Nephron progenitor cell (in vitro differentiated cells): ENCODE measurements at regions not wholly inside any gene's neighbourhood (a gene's known extent, or its start where the extent isn't known, plus 50 kb on each side); places are given as distances from the start of the nearest gene placed in this dataset.
A peak's percentile ranks its signal among the peaks of the same experiment; 100 is the strongest.

ENCODE experiments used
- DNase-seq: peaks from one replicate; pipeline ENCODE4 v3.0.0; 2021
- H3K27ac Mint-ChIP-seq: 2 replicates; pipeline ENCODE4 v1.8.0; 2021; ENCODE audit warnings: mild to moderate bottlenecking, moderate library complexity, mixed read lengths
- H3K27me3 Mint-ChIP-seq: 2 replicates; pipeline ENCODE4 v1.8.0; 2021; ENCODE audit warnings: mild to moderate bottlenecking, low read depth, mixed read lengths; ENCODE audit not compliant: poor library complexity
- H3K36me3 Mint-ChIP-seq: 2 replicates; pipeline ENCODE4 v1.8.0; 2021; ENCODE audit warnings: low read depth, mixed read lengths
- H3K4me1 Mint-ChIP-seq: 2 replicates; pipeline ENCODE4 v1.8.0; 2021; ENCODE audit warnings: mixed read lengths
- H3K4me3 Mint-ChIP-seq: 2 replicates; pipeline ENCODE4 v1.8.0; 2021; ENCODE audit warnings: mild to moderate bottlenecking, moderate library complexity, mixed read lengths
- H3K9me3 Mint-ChIP-seq: 2 replicates; pipeline ENCODE4 v1.8.0; 2021; ENCODE audit warnings: mild to moderate bottlenecking, moderate library complexity, mixed read lengths
- CTCF ChIP-seq: fragments of 200-600 bp; sonication (generic); IDR thresholded peaks from 2 replicates; pipeline ENCODE4 v1.5.0; 2021; ENCODE audit warnings: antibody characterized with exemption

GRCh38 chr2:66324356-66324755, 110.6 kb upstream of the MEIS1 start:
- peak overlapping the region; percentile 4 for H3K4me3 Mint-ChIP-seq
- H3K4me1 Mint-ChIP-seq, result peaks cover 75% of the 10 kb centered on the region
- H3K9me3 Mint-ChIP-seq, result no peaks in the 10 kb centered on the region
- peak overlapping the region; percentile 16 for H3K27ac Mint-ChIP-seq
- no peak for DNase-seq
- TF ChIP-seq CTCF, result no peak
- H3K36me3 Mint-ChIP-seq, result no peaks in the 10 kb centered on the region
- H3K27me3 Mint-ChIP-seq, result no peaks in the 10 kb centered on the region

GRCh38 chr2:66323406-66323805, 111.5 kb upstream of the MEIS1 start:
- H3K36me3 Mint-ChIP-seq, result no peaks in the 10 kb centered on the region
- peak overlapping the region; percentile 1 for H3K4me3 Mint-ChIP-seq
- no peaks in the 10 kb centered on the region for H3K9me3 Mint-ChIP-seq
- no peak for TF ChIP-seq CTCF
- no peaks in the 10 kb centered on the region for H3K27me3 Mint-ChIP-seq
- H3K27ac Mint-ChIP-seq, result peak overlapping the region; percentile 65
- DNase-seq, result no peak
- peaks cover 70% of the 10 kb centered on the region for H3K4me1 Mint-ChIP-seq

- Mint-ChIP-seq H3K27me3 (peaks cover 1% of the 10 kb centered on the region), H3K36me3 (no peaks in the 10 kb centered on the region), H3K9me3 (no peaks in the 10 kb centered on the region), H3K4me1 (peaks cover 70% of the 10 kb centered on the region), H3K27ac (peak overlapping the region; percentile 65), H3K4me3 (peak overlapping the region; percentile 20)
- no peak for TF ChIP-seq CTCF
- no peak for DNase-seq
Observed at GRCh38 chr2:66322506-66323260, 112.2 kb upstream of the MEIS1 start.

GRCh38 chr2:66318009-66318561, 116.8 kb upstream of the MEIS1 start:
- DNase-seq, result no peak
- H3K27ac Mint-ChIP-seq, result no peak overlapping the region
- peaks cover 7% of the 10 kb centered on the region for H3K36me3 Mint-ChIP-seq
- no peak for TF ChIP-seq CTCF
- peaks cover 4% of the 10 kb centered on the region for H3K27me3 Mint-ChIP-seq
- H3K4me1 Mint-ChIP-seq, result peaks cover 34% of the 10 kb centered on the region
- no peak overlapping the region for H3K4me3 Mint-ChIP-seq
- peaks cover 14% of the 10 kb centered on the region for H3K9me3 Mint-ChIP-seq

GRCh38 chr2:66317268-66317890, 117.5 kb upstream of the MEIS1 start:
- no peak overlapping the region for H3K4me3 Mint-ChIP-seq

More at GRCh38 chr2:66317268-66317890, 117.5 kb upstream of the MEIS1 start:
- Mint-ChIP-seq H3K27me3 (peaks cover 8% of the 10 kb centered on the region), H3K27ac (peak overlapping the region; percentile 80), H3K4me1 (peaks cover 27% of the 10 kb centered on the region), H3K9me3 (peaks cover 21% of the 10 kb centered on the region), H3K36me3 (peaks cover 14% of the 10 kb centered on the region)
- DNase-seq, result no peak
- TF ChIP-seq CTCF, result no peak
